NCI-H2029 treated with DMSO at 0.1 percent for 48 hours (cell line): ENCODE measurements at regions not wholly inside any gene's neighbourhood (a gene's known extent, or its start where the extent isn't known, plus 50 kb on each side); places are given as distances from the start of the nearest gene placed in this dataset.
"Not testable (repeated sequence)": the region's sequence is repeated elsewhere in the genome, so short reads cannot be mapped to it uniquely, and the experiment has no call there.

Experiments used
- DNase-seq: peaks from one replicate; lab custom pipeline; 2025; lab: John Stamatoyannopoulos, UW

DNA sequence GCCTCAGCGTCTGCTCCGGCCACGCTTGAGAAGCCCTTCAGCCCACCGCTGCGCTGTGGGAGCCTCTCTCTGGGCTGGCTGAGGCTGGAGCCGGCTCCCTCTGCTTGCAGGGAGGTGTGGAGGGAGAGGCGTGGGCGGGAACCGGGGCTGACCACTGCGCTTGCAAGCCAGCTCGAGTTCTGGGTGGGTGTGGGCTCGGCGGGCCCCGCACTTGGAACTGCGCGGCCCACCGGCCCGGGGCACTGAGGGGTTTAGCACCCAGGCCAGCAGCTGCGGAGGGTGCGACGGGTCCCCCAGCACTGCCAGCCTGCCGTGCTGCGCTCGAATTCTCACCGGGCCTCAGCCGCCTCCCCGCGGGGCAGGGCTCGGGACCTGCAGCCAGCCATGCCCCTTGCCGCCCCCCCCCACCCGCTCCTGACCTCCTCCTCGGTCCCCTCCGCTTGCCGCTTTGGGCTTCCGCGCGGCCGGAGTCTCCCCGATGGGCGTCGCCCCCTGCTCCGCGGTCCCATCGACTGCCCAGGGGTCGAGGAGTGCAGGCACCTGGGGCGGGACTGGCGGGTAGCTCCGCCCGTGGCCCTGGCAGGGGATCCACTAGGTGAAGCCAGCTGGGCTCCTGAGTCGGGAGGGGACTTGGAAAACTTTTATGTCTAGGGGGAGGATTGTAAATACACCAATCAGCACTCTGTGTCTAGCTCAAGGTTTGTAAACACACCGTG is 106.7 kb downstream of the RAP2B start:
- DNase-seq: no peak

- DNase-seq: no peak
Measured at GRCh38 chr3:153269730-153270129, 107.7 kb downstream of the RAP2B start.

DNA sequence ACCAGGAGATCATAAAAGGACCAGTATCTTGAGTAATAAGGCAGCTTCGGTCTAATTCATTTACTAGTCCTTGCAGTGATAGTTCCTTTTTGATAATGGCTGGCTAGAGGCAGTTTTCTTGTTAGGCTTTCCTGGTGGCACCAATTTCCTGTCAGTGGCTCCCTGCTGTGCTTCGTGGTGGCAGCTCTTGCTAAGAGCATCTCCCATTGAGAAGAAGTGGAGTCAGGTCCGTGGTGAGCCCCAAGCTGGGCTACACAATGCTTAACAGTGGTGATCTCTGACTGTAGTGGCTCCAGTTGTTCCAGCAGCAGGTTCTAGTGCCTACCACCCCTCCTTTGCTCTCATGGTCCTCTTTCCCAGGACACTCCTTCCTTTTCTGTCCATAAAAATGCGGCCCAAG is 111.2 kb downstream of the RAP2B start:
- no peak for DNase-seq

- no peak for DNase-seq
Measured at GRCh38 chr3:153273767-153274435, 111.9 kb downstream of the RAP2B start.

DNA sequence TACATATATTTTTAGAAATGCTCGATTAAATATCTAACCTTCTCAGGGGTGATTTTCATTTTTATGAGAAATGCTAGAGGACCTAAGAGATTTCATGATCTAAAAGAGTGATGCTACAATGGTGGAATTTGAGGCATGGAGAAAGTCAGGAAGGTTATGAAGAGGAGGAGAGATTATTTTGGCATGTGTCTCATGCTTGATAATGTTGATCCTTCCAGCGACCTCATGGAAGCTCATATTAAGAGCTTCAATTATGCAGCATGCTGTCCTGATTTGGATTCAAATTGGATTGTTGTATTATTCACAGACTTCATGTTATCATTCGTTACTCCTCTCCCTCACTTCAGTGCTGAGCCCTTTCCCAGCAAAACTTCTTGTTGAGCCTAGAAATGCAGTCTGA is 112.5 kb downstream of the RAP2B start:
- DNase-seq: no peak

DNA sequence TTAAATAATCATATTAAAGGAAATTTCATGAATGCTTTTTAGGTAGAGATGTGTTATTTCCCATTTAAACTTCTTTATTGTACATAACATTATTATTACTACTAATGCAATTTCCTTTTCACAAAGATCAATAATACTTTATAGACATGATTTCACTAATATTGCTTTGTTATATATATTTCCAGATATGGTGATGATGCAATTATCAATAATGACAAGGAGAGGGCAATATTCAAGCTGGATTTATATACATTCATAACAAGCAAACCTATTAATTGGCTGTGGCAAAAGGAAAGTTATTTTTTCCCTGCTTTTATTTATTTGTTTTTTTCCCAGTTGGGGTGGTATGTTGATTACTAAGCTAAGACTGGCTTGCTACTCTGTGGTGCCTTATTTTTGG is 113.5 kb downstream of the RAP2B start:
- DNase-seq: no peak

GRCh38 chr3:153277029-153277428 is 115.0 kb downstream of the RAP2B start:
- DNase-seq: no peak

GRCh38 chr3:153281236-153281997 is 119.4 kb downstream of the RAP2B start:
- DNase-seq: not testable (repeated sequence)

DNA sequence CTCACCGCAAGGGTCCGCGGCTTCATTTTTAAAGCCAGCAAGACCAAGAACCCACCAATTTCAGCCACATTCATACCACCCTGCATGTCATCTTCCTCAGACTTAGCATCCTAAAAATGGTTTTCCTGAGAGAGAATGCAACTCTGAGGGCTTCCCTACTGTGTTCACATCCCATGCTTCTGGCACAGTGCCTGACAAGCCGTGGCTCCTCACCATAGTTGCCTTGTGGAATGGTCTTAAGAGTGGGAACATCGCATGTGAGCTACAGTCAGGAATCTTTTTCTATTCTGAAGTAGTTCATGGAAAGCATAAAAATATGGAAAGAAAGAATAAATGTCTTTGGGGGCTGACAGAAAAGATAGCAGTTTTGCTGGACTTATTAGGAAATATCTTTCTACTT is 120.3 kb downstream of the RAP2B start:
- no peak for DNase-seq

DNA sequence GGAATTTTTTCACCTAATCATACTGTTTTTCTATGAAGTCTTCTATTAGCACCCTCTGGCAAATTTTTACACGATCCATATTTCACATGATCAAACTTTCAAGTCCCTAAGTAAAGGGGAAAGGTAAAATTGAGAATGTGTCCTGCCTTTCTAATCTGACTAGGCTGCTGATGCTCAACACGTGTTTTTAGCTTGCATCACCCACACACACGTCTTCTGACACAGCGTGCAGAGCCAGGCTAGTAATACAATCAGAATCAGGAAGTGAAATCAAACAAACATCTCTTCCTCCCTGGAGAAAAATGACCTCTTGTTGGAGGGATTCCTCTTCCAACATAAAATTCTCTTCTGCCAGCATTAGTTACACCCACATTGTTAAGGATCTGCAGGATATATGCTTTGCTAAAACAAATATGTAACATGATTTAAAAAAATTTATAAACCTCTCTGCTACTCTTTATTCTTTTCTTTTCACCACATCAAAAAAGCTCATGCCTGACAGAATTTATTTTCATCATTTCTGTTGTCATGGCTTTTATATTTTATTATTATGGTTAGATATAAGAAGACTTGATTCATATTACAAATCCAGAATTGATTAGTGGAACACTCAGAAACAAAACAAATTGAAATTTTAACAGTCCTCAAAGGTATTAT is 122.4 kb downstream of the RAP2B start:
- DNase-seq: no peak

DNA sequence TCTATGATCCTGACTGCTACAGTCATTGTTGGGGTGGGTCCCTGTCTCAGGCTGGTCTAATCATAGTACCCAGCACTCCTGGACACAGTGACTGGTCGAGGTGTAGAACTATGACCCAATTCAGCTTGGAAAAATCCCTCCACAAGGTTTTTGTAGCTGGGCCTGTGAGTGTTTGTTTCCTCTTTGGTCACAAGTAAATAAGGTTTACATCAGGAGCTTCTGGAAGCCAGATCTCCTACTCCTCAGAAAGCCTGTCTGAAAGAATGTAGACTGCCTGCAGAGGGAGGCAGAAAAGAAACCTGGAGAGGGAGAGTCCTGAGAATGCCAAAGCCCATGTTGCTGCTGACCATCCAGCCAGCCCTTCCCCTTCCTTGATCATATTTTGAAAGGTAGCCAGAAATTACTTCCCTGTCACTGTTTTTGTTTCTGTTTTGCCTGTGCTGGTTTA is 123.2 kb downstream of the RAP2B start:
- DNase-seq: no peak

- no peak for DNase-seq
Measured at GRCh38 chr3:153285982-153286381, 124.0 kb downstream of the RAP2B start.

- DNase-seq: no peak
Measured at GRCh38 chr3:153287017-153287416, 125.0 kb downstream of the RAP2B start.

DNA sequence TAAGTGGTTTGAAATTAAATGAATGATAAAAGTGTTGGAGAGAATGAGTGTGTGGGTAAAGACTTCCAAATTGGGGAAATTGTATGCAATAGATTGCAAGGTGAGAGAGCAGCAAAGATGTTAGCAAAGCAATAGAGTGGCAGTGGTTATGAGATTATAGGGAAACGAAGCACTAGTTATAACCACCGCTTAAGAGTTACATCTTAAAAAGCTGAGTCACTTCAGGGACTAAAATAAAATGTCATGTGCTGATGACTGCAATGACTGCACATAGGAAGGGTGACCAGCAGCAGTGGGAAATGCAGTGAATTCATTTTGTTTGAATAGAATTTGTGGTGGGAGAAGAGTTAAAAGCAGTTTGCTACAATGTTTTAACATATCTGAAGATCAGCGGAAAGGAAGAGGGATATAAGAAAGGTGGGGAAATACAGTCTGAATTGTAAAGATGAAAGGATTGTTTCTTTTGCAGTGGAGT is 127.3 kb downstream of the RAP2B start:
- DNase-seq: no peak

DNA sequence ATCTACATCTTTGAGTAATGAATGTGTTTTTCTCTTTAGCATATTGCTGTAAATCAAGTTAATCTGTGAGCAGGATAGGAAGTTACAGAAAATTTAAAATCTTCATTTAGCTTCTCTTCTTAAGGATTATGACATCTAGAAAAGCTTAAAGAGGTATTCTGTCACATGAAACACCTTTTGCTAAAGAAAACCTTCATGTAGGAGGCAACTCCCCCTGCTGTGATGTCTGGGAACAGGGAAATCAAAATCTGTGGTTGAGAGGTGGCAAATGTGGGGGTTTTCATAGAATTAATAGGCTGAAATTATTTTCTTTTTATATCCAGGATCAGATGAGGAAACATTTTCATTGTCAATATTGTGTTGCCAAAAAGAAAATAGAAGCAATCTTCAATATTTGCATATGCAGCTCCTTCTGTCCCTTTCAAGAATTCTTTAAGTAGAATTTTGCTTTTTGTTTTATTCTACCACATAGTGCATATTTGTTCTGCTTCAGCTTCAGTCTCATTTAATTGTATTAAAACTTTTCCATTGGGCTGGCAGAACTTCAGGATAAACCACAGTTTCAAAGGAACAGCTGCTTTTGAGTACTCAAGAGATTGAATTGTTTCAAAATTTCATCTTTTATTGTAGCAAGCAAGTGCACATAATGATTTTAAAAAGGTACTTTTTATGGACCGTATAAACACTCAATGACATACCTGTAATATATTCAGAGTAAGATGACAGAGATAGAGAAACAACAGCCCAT is 128.4 kb downstream of the RAP2B start:
- DNase-seq: no peak

DNA sequence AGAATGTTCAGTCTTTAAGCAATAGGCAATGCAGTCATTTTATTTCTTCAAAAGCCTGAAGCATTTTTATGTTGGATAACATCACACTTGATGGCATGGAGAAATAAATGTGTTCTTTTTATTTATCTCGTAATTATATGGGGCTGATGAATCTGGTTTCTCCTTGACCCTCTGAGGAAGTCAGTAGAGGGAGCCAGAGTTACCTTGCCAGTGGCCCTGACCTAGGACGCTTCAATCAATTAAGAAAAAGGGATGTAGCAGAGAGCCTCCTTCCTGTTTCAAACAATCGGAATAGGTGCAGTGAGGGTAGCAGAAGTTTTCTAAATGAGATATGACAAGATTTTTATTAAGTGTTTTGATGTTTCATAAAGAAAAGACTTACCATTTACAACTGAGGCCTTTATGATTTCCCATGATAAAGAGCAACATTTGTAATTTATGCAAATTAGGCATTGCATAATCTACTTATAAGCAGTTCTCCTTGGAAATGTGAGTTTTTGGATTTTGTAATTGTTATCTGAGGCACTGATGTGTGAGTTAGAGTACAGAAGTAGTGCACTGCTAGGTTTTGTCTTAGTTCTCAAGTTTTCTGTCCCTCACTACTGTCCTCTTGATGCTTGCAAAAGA is 129.1 kb downstream of the RAP2B start:
- DNase-seq: no peak

DNA sequence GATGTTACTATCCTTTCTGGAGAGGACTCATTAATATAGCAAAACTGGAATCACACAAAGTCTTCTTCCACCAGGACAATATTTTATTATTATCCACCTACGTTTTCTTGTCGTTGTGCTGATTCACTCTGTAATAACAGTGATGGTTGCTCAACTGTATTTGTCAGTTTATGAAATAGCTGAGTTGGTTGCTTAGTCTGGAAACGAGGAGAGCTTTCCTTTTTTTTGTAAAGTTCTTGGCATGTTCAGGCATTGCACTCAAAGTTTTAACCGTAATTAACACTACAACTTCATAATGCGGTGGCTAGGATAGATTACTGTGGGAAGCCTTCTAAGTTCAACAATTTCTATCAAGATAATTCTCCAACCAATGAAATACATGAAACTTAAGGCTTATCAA is 131.2 kb downstream of the RAP2B start:
- no peak for DNase-seq

DNA sequence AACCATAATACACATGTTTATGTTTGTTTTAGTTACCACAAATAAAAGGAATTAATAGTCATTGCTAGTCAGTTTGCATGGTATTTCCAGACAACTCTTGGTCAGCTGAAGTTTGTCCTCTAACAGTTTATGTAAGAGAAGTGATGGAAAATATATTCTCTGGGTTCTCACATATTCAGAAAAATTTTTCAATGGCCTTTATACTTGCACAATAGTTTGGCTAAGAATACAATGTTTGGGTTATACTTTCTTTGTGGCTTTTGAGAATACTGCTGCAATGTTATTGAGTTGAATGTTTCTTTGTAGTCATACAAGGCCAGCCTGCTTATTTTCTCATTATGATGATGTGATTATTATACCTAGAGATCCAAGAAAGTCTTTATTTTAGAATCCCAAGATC is 133.9 kb downstream of the RAP2B start:
- no peak for DNase-seq

DNA sequence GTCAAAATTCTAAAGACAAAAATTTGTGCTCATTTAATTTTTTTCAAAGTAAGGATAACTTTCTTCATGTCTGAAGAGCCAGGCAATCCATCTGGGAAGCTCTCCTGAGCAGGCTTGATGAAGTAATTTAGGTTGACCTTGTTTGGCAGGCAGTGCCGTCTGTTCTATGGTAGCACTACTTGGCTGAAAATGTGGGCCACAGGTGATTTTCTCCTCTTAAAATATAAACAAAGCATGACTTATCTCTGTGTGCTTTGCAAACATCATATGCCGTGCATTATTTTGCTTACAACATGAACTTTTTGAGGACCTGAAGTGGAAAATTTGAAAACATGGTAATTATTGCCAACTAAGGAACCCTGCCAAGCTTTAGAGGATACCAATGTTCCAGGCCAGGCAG is 143.2 kb downstream of the RAP2B start:
- no peak for DNase-seq

GRCh38 chr3:153311541-153311940 is 149.5 kb downstream of the RAP2B start:
- DNase-seq: no peak

DNA sequence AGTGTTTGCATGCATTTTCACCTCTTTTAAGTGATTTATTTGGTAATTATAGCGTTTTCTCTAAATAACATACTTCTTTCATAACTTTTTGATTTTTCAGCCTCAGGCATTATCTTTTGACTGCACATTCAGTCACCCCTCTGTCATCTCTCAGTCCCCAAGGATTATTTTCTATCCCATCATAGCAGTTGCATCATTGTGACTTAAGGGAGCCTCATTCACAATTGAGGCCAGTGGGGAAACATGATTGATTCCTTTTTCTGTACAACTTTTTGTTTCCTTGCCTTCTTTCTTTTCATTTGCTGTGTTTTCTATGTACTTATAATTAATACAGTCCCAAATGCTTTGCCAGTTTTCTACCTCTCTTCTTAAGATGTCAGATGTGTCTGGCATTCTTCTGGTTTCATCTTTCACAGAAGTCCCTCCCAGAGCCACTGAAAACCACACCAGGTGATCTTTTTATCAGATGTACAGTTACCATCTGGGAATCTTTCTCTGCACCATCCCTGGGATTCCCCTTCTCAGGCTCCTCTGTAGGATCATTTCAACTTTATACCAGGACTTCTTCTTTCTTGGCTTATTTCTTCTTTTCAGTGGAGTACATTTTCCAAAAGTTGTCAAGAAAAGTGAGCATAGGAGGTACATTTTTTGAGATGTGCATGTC is 151.4 kb downstream of the RAP2B start:
- no peak for DNase-seq
